Stimulated activated naive B cell treated with anti-CD40 and anti-IgM and Interleukin-4, amounts not matched to agents 10 μg/mL and 1 μg/mL and 100 μg/mL, for 72 hours (primary cell): ENCODE measurements at regions not wholly inside any gene's neighbourhood (a gene's known extent, or its start where the extent isn't known, plus 50 kb on each side); places are given as distances from the start of the nearest gene placed in this dataset.
A peak's percentile ranks its signal among the peaks of the same experiment; 100 is the strongest.
"Not testable (repeated sequence)": the region's sequence is repeated elsewhere in the genome, so short reads cannot be mapped to it uniquely, and the experiment has no call there.

Source experiments
- ATAC-seq, 2 donors: fragments of 150-1000 bp; cut with Tn5 transposase; replicated peaks; 2 replicates each; pipeline ENCODE4 v1.10.0; 2021; ENCODE audit warnings: moderate library complexity in 1 of 2
- DNase-seq: peaks from one replicate; pipeline ENCODE4 v3.0.0; 2021
- H3K27ac Mint-ChIP-seq: one replicate; pipeline ENCODE4 v1.8.0; 2022; ENCODE audit warnings: mild to moderate bottlenecking, mixed read lengths
- H3K27me3 Mint-ChIP-seq, 2 donors: one replicate each; pipeline ENCODE4 v1.8.0; 2022; ENCODE audit warnings: mixed read lengths in 2 of 2
- H3K36me3 Mint-ChIP-seq, 2 donors: one replicate each; pipeline ENCODE4 v1.8.0; 2022; ENCODE audit warnings: mixed read lengths in 2 of 2, mild to moderate bottlenecking in 1 of 2
- H3K4me1 Mint-ChIP-seq, 2 donors: one replicate each; pipeline ENCODE4 v1.8.0; 2022; ENCODE audit warnings: mixed read lengths in 2 of 2, mild to moderate bottlenecking in 1 of 2
- H3K4me3 Mint-ChIP-seq, 2 donors: one replicate each; pipeline ENCODE4 v1.8.0; 2022; ENCODE audit warnings: mild to moderate bottlenecking in 2 of 2, mixed read lengths in 2 of 2, moderate library complexity in 1 of 2
- H3K9me3 Mint-ChIP-seq, 2 donors: one replicate each; pipeline ENCODE4 v1.8.0; 2022; ENCODE audit warnings: mixed read lengths in 2 of 2, mild to moderate bottlenecking in 1 of 2

DNA sequence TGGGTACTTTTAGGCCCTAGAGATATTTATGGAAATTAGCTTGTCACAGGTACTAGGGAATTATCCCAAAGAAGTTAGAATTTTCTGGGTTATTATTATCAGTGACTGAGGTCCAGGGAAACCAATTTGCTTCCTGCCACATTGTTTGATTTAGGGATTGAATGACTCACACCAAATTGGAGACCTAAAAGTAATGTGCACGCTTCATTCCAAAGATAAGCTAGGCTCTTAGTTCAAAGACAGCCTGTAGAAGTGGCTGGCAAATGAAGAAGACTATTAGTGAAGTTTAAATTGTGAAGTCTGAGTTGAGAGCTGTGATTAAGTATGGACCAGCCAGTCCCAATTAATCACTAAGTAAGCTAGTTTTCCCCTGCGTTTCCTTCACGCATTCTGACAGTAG is 188.1 kb upstream of the MYO3A start:
- ATAC-seq: no peak
- DNase-seq: no peak
- no peak overlapping the region for H3K27ac Mint-ChIP-seq
- no peak overlapping the region for H3K4me3 Mint-ChIP-seq
- no peaks in the 10 kb centered on the region for H3K36me3 Mint-ChIP-seq
- peaks cover 7 to 22% of the 10 kb centered on the region in 2 donors for H3K27me3 Mint-ChIP-seq
- peaks cover 0 to 1% of the 10 kb centered on the region in 2 donors for H3K9me3 Mint-ChIP-seq
- H3K4me1 Mint-ChIP-seq: no peaks in the 10 kb centered on the region

- Mint-ChIP-seq H3K9me3 (peaks cover 0 to 1% of the 10 kb centered on the region in 2 donors), H3K27ac (no peak overlapping the region), H3K4me1 (no peaks in the 10 kb centered on the region), H3K4me3 (no peak overlapping the region), H3K36me3 (no peaks in the 10 kb centered on the region), H3K27me3 (peaks cover 4 to 12% of the 10 kb centered on the region in 2 donors)
- DNase-seq: no peak
- ATAC-seq: no peak
These were observed 186.9 kb upstream of the MYO3A start for GRCh38 chr10:25747084-25747483.

- Mint-ChIP-seq H3K36me3 (no peaks in the 10 kb centered on the region), H3K9me3 (peaks cover 0 to 1% of the 10 kb centered on the region in 2 donors), H3K27ac (no peak overlapping the region), H3K27me3 (peaks cover 0 to 6% of the 10 kb centered on the region in 2 donors), H3K4me1 (no peaks in the 10 kb centered on the region), H3K4me3 (no peak overlapping the region)
- no peak for DNase-seq
- no peak for ATAC-seq
These were observed 185.5 kb upstream of the MYO3A start for GRCh38 chr10:25748509-25748908.

DNA sequence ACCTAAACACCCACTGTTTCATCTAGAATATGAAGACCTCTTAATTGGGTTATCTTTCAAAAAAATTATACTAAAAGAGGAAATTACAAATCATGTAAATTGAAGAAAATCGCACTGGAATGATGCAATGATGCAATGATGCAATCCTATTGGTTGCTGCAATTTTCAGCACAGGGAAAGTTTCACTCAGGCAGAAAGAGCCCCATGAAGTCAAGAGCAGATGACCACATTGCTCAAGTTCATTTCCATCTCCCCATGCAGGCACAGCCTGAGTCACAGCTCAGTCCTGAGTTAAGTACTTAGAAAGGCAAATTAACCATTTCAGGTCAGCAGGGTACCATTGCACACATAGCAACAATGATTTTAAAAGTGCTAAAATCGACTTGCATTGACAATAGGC is 180.3 kb upstream of the MYO3A start:
- peaks cover 0 to 1% of the 10 kb centered on the region in 2 donors for H3K9me3 Mint-ChIP-seq
- ATAC-seq: no peak
- no peaks in the 10 kb centered on the region for H3K36me3 Mint-ChIP-seq
- DNase-seq: no peak
- H3K27me3 Mint-ChIP-seq: peaks cover 0 to 8% of the 10 kb centered on the region in 2 donors
- H3K4me1 Mint-ChIP-seq: no peaks in the 10 kb centered on the region
- H3K4me3 Mint-ChIP-seq: no peak overlapping the region
- no peak overlapping the region for H3K27ac Mint-ChIP-seq

DNA sequence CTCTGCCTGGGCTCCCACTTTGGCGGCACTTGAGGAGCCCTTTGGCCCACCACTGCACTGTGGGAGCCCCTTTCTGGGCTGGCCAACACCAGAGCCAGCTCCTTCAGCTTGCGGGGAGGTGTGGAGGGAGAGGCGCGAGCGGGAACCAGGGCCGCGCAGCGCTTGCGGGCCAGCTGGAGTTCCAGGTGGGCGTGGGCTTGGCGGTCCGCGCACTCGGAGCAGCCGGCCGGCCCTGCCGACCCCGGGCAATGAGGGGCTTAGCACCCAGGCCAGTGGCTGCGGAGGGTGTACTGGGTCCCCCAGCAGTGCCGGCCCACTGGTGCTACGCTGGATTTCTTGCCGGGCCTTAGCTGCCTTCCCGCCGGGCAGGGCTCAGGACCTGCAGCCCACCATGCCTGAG is 178.2 kb upstream of the MYO3A start:
- H3K9me3 Mint-ChIP-seq: not testable (repeated sequence)

DNA sequence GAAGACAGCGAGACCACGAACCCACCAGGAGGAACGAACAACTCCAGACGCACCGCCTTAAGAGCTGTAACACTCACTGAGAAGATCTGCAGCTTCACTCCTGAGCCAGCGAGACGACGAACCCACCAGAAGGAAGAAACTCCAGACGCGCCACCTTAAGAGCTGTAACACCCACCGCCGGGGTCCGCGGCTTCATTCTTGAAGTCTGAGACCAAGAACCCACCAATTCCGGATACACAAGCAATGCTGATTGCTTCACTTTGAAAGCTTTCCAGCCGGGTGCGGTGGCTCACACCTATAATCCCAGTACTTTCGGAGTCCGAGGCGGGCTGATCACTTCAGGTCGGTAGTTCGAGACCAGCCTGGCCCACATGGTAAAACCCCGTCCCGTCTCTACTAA is 177.2 kb upstream of the MYO3A start:
- Mint-ChIP-seq H3K36me3 (no peaks in the 10 kb centered on the region), H3K4me3 (no peak overlapping the region), H3K9me3 (peaks cover 0 to 3% of the 10 kb centered on the region in 2 donors), H3K27me3 (peaks cover 0 to 8% of the 10 kb centered on the region in 2 donors), H3K27ac (no peak overlapping the region), H3K4me1 (no peaks in the 10 kb centered on the region)
- no peak for ATAC-seq
- no peak for DNase-seq

More for the DNA sequence above, 178.2 kb upstream of the MYO3A start:
- not testable (repeated sequence) for ATAC-seq, H3K36me3 Mint-ChIP-seq, H3K27ac Mint-ChIP-seq, H3K4me1 Mint-ChIP-seq, H3K27me3 Mint-ChIP-seq, DNase-seq, H3K4me3 Mint-ChIP-seq

DNA sequence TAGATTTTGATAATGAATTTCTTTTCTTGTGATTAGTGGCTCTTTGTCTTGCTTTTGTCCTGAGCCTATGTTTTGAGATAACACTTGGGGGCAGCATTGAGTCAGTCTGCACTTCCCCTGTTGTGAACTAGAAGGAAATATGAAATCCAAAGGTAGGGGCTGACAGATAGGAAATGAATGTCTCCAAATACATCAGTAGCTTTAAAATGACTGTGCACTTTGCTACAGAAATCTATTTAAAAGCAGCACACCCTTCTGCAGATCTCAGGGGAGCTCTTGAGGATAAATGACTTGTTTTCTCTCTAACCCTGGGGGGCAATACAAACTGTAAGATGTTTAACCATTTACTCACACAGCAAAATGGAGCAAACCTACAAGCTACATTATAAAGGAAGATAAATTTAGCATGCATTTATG is 176.0 kb upstream of the MYO3A start:
- no peak for DNase-seq
- Mint-ChIP-seq H3K27me3 (peaks cover 0 to 13% of the 10 kb centered on the region in 2 donors), H3K4me1 (no peaks in the 10 kb centered on the region), H3K36me3 (no peaks in the 10 kb centered on the region), H3K4me3 (no peak overlapping the region), H3K27ac (no peak overlapping the region), H3K9me3 (peaks cover 0 to 3% of the 10 kb centered on the region in 2 donors)
- peak in 1 of 2 donors; percentile 47 for ATAC-seq

GRCh38 chr10:25758511-25758910 is 175.5 kb upstream of the MYO3A start:
- Mint-ChIP-seq H3K4me3 (no peak overlapping the region), H3K36me3 (no peaks in the 10 kb centered on the region), H3K27ac (no peak overlapping the region), H3K27me3 (peaks cover 0 to 13% of the 10 kb centered on the region in 2 donors), H3K4me1 (no peaks in the 10 kb centered on the region), H3K9me3 (peaks cover 0 to 3% of the 10 kb centered on the region in 2 donors)
- DNase-seq (no peak), ATAC-seq (no peak)

- ATAC-seq (no peak), DNase-seq (no peak)
- Mint-ChIP-seq H3K4me1 (peaks cover 0 to 3% of the 10 kb centered on the region in 2 donors), H3K27ac (no peak overlapping the region), H3K27me3 (peaks cover 24 to 31% of the 10 kb centered on the region in 2 donors), H3K9me3 (peaks cover 0 to 3% of the 10 kb centered on the region in 2 donors), H3K36me3 (no peaks in the 10 kb centered on the region), H3K4me3 (no peak overlapping the region)
These were observed 172.1 kb upstream of the MYO3A start for GRCh38 chr10:25761937-25762336.

DNA sequence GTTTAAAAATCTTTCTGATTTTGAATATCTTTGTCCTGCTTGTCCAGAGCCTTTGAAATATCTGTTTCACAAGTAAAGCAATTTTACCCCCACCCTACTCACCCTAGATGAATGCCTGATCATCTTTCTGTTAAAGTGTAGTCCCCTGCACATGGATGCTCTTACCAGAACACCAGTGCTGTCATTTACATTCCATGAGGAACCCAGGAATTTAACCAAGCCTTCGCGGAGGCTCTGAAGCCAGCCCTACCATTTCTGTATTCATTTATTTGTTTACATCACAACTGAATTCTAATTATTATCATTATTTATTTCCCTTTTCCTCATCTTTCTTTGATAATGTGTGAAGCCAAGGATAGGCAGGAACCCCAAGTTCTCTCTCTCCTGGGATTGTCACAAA is 167.8 kb upstream of the MYO3A start:
- peaks cover 24 to 32% of the 10 kb centered on the region in 2 donors for H3K27me3 Mint-ChIP-seq
- no peak for ATAC-seq
- DNase-seq: no peak
- H3K36me3 Mint-ChIP-seq: no peaks in the 10 kb centered on the region
- H3K9me3 Mint-ChIP-seq: no peaks in the 10 kb centered on the region
- H3K27ac Mint-ChIP-seq: no peak overlapping the region
- peaks cover 0 to 3% of the 10 kb centered on the region in 2 donors for H3K4me1 Mint-ChIP-seq
- no peak overlapping the region for H3K4me3 Mint-ChIP-seq

- Mint-ChIP-seq H3K27me3 (peaks cover 24 to 32% of the 10 kb centered on the region in 2 donors), H3K36me3 (no peaks in the 10 kb centered on the region), H3K4me3 (peak overlapping the region; percentile 45 to 60), H3K4me1 (peaks cover 0 to 3% of the 10 kb centered on the region in 2 donors), H3K9me3 (no peaks in the 10 kb centered on the region), H3K27ac (no peak overlapping the region)
- ATAC-seq (no peak), DNase-seq (no peak)
These were observed 167.3 kb upstream of the MYO3A start for GRCh38 chr10:25766687-25767221.

DNA sequence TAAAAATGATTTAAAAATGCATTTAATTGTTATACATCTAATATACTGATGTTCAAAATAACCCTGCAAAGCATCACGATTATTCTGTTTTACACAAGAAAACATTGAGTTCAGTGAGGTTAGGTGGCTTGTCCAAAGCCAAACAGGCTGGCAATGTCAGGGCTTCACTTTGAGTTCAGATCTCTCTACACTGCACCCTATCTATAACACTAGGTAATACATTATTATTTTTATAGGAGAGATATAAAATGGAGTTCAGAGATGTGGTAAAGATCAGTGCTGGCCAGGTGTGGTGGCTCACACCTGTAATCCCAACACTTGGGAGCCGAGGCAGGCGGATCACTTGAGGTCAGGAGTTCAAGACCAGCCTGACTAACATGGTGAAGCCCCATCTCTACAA is 165.9 kb upstream of the MYO3A start:
- Mint-ChIP-seq H3K36me3 (no peaks in the 10 kb centered on the region), H3K27ac (no peak overlapping the region), H3K4me3 (no peak overlapping the region), H3K4me1 (peaks cover 0 to 3% of the 10 kb centered on the region in 2 donors), H3K27me3 (peaks cover 28 to 29% of the 10 kb centered on the region in 2 donors), H3K9me3 (no peaks in the 10 kb centered on the region)
- DNase-seq (no peak), ATAC-seq (no peak)

DNA sequence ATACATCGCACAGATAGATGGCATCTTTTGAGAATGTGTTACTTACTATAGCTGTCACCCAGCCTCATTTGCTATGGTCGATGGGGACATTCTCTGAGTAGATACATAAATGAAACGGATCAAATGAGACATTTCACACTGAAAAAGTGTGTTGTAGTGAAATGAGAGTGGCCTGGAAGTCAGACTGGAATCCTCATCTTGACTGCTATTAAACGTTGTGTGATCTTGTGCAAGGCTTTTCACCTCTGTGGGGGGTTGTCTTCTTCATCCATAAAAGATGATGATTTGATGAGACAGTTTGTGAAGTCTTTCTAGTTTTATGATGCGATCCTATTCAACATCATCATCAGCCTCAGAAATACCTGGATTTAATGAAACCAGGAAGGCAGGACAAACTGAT is 155.4 kb upstream of the MYO3A start:
- H3K27ac Mint-ChIP-seq: no peak overlapping the region
- H3K27me3 Mint-ChIP-seq: peaks cover 6 to 10% of the 10 kb centered on the region in 2 donors
- H3K36me3 Mint-ChIP-seq: no peaks in the 10 kb centered on the region
- no peak for DNase-seq
- peaks cover 0 to 2% of the 10 kb centered on the region in 2 donors for H3K9me3 Mint-ChIP-seq
- no peaks in the 10 kb centered on the region for H3K4me1 Mint-ChIP-seq
- no peak overlapping the region for H3K4me3 Mint-ChIP-seq
- no peak for ATAC-seq

- no peaks in the 10 kb centered on the region for H3K4me1 Mint-ChIP-seq
- no peaks in the 10 kb centered on the region for H3K36me3 Mint-ChIP-seq
- no peaks in the 10 kb centered on the region for H3K9me3 Mint-ChIP-seq
- H3K27ac Mint-ChIP-seq: no peak overlapping the region
- H3K4me3 Mint-ChIP-seq: no peak overlapping the region
- ATAC-seq (no peak), DNase-seq (no peak)
- H3K27me3 Mint-ChIP-seq: peaks cover 4 to 8% of the 10 kb centered on the region in 2 donors
These were observed 147.9 kb upstream of the MYO3A start for GRCh38 chr10:25786161-25786560.

DNA sequence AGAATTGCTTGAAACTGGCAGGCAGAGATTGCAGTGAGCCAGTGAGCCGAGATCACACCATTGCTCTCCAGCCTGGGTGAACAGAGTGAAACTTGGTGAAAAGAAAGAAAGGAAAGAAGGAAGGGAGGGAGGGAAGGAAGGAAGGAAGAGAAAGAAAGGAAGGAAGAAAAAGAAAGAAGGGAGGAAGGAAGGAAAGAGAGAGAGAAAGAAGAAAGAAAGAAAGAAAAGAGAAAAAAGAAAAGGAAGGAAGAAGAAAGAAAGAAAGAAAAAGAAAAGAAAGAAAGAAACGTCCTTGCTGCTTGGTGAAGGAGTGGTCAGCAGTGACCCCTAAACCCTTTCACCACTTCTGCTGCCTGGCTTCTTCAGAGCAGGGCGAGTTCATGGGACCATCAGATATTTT is 147.1 kb upstream of the MYO3A start:
- H3K27ac Mint-ChIP-seq: no peak overlapping the region
- DNase-seq: no peak
- no peaks in the 10 kb centered on the region for H3K4me1 Mint-ChIP-seq
- H3K36me3 Mint-ChIP-seq: no peaks in the 10 kb centered on the region
- peaks cover 6 to 9% of the 10 kb centered on the region in 2 donors for H3K27me3 Mint-ChIP-seq
- no peak overlapping the region for H3K4me3 Mint-ChIP-seq
- H3K9me3 Mint-ChIP-seq: no peaks in the 10 kb centered on the region
- ATAC-seq: no peak
